Kidney epithelial cell (primary cell): ENCODE measurements at regions not wholly inside any gene's neighbourhood (a gene's known extent, or its start where the extent isn't known, plus 50 kb on each side); places are given as distances from the start of the nearest gene placed in this dataset.

Experiments used
- DNase-seq: peaks from one replicate; pipeline ENCODE4 v3.0.0-alpha.2; 2010; ENCODE audit warnings: low read depth
- H3K27me3 ChIP-seq: 2 replicates; pipeline ENCODE4 v1.6.0; 2011; ENCODE audit warnings: low read length; ENCODE audit not compliant: control insufficient read depth, insufficient read depth
- H3K36me3 ChIP-seq: 2 replicates; pipeline ENCODE4 v1.5.1; 2011; ENCODE audit warnings: low read length; ENCODE audit not compliant: control insufficient read depth, insufficient read depth
- H3K4me3 ChIP-seq: 2 replicates; pipeline ENCODE4 v1.5.1; 2011; ENCODE audit warnings: low read depth, mild to moderate bottlenecking, control low read depth, low read length
- TF ChIP-seq, protein P1 (sequence below): IDR thresholded peaks from 2 replicates; pipeline ENCODE4 v1.5.1; 2011; ENCODE audit warnings: mild to moderate bottlenecking, moderate library complexity, low read length, control low read depth, inconsistent platforms; ENCODE audit not compliant: insufficient read depth, poor library complexity, severe bottlenecking

DNA sequence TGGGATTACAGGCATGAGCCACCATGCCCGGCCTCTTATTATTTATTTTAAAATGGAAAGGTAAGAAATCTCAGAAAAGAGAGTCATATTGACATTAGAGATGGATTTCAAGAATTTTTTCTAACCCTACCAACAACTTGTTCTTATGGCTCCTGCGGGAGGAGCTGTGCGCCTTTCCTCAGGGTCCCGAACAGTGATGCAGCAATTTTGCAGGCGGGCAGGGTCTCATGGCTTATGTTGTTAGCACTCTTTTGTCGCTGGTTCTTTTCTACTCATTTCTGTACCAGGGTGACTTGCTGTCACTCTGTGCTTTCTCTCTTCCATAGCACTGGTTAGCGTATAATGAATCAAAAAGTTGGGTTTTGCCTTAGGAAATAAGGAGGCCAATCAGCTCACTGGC, 148.8 kb upstream of the DLGAP1 start:
- DNase-seq, result no peak
- Histone ChIP-seq H3K36me3 (no peaks in the 10 kb centered on the region), H3K27me3 (no peaks in the 10 kb centered on the region), H3K4me3 (no peak overlapping the region)
- TF ChIP-seq, protein P1, sequence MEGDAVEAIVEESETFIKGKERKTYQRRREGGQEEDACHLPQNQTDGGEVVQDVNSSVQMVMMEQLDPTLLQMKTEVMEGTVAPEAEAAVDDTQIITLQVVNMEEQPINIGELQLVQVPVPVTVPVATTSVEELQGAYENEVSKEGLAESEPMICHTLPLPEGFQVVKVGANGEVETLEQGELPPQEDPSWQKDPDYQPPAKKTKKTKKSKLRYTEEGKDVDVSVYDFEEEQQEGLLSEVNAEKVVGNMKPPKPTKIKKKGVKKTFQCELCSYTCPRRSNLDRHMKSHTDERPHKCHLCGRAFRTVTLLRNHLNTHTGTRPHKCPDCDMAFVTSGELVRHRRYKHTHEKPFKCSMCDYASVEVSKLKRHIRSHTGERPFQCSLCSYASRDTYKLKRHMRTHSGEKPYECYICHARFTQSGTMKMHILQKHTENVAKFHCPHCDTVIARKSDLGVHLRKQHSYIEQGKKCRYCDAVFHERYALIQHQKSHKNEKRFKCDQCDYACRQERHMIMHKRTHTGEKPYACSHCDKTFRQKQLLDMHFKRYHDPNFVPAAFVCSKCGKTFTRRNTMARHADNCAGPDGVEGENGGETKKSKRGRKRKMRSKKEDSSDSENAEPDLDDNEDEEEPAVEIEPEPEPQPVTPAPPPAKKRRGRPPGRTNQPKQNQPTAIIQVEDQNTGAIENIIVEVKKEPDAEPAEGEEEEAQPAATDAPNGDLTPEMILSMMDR, result no peak

DNA sequence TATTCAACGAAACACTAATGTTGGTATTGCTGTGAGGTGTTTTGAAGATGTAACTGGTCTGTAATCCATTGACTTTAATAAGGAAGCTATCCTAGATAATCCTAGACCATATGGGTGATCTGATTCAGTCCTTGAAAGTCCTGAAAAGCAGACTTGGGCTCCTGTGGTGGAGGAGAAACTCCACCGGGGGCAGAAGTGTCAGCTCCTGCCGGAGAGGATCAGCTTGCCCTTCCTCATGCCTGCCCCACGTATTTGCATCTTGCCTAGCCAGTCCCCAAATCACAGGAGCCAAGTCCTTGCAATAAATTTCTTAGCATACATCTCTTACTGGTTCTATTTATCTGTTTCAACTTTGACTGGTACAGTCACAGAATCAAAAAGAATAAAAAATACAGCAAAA, 144.2 kb upstream of the DLGAP1 start:
- TF ChIP-seq, protein P1, result no peak
- Histone ChIP-seq H3K36me3 (no peaks in the 10 kb centered on the region), H3K4me3 (no peak overlapping the region), H3K27me3 (no peaks in the 10 kb centered on the region)
- no peak for DNase-seq

DNA sequence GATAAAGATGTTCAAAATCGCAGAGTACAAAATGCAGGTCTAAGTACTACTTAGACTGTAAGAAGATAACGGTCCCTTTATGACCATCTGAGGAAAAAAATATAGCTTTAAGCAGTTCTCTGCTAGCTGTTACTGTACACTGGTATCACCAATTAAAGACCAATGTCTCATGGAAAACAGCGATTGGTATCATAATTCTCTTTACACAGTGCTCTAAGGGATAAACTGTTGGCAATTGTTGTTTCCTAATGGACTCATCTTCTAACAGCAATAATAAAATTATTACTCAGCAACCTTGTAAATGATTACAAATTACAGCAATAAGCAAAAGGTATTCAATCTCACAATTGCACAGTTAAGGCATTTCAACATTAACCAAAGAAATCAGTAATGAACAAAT, 142.2 kb upstream of the DLGAP1 start:
- no peak overlapping the region for H3K4me3 ChIP-seq
- TF ChIP-seq, protein P1, result no peak
- no peaks in the 10 kb centered on the region for H3K27me3 ChIP-seq
- no peaks in the 10 kb centered on the region for H3K36me3 ChIP-seq
- DNase-seq, result no peak

DNA sequence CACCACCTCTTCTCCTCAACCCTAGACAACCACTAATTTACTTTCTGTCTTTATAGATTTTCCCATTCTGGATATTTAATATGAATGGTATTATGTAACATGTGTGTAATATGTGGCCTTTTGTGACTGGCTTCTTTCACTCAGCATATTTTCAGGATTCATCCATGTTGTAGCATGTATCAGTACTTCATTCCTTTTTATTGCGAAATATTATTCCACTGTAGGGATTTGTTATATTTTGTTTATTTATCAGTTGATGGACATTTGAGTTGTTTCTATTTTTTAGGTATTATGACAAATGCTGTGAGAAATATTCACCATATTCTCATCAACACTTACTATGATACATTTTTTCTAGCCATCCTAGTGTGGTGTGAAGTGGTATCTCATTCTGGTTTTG, 138.8 kb upstream of the DLGAP1 start:
- Histone ChIP-seq H3K36me3 (no peaks in the 10 kb centered on the region), H3K27me3 (no peaks in the 10 kb centered on the region), H3K4me3 (no peak overlapping the region)
- DNase-seq, result no peak
- TF ChIP-seq, protein P1, result no peak

DNA sequence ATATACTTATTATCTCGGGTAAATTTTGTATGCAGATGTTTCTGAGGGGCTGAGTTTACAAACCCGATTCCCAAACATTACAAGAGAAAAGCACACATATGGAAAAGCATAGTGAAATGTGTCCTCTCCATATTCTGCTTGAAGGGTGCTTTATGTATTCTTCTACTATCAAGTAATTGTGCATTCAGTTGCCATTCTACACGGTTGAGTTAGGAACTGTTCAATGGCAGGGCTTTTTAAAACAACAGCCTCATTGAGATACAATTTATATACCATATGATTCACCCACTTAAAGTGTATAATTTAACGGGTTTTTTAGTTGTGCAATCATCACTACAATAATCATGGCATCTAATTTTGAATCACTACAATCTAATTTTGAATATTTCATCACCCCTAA, 138.4 kb upstream of the DLGAP1 start:
- TF ChIP-seq, protein P1, result no peak
- no peaks in the 10 kb centered on the region for H3K36me3 ChIP-seq
- H3K4me3 ChIP-seq, result no peak overlapping the region
- DNase-seq, result no peak
- H3K27me3 ChIP-seq, result no peaks in the 10 kb centered on the region

DNA sequence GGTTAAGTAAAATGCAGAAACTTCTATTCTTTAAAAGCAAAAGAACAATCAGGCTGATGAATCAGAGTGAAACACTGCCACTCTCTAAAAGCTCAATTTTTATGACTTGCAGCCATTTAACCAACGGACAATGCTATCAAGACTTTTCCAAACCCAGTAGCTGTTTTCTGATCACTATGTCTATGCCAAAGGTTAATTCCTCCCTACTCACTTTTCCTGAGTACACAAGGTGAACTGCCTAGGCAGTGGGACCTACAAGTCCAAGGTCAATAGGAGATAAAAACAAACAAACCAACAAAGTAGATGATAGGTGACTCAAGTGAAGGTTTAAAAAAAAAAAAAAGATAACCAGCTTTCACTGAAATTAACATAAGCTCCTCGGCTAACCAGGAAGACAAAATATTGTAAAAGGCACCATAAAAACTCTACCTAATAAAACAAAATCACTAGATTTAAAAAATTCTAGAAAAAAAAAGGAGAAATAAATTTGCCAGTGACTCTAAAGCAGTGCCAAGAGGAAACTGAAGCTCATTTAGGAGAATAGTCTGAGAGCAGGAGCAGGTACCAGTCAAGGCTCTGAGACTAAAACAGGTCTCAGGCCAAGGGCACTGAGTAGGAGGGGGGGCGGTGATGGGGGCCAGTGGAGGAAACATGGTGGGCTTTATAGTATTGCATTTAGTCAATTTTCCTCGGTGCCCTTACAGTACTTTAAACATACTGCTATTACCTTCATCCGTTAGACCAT, 134.1 kb upstream of the DLGAP1 start:
- DNase-seq, result no peak
- no peaks in the 10 kb centered on the region for H3K27me3 ChIP-seq
- TF ChIP-seq, protein P1, result no peak

More for the DNA sequence above, 134.1 kb upstream of the DLGAP1 start:
- no peak overlapping the region for H3K4me3 ChIP-seq
- H3K36me3 ChIP-seq, result no peaks in the 10 kb centered on the region
